ENCODE measurements at regions not wholly inside any gene's neighbourhood (a gene's known extent, or its start where the extent isn't known, plus 50 kb on each side); places are given as distances from the start of the nearest gene placed in this dataset.
A peak's percentile ranks its signal among the peaks of the same experiment; 100 is the strongest.
"Not testable (repeated sequence)": the region's sequence is repeated elsewhere in the genome, so short reads cannot be mapped to it uniquely, and the experiment has no call there.

- DNase-seq: no peak
These were observed 306.1 kb downstream of the ADAMTS20 start for GRCh38 chr12:43245947-43246346.

GRCh38 chr12:43241986-43242385 lies 310.0 kb downstream of the ADAMTS20 start:
- no peak for DNase-seq

- no peak for DNase-seq
These were observed 313.7 kb downstream of the ADAMTS20 start for GRCh38 chr12:43238281-43238680.

- no peak for DNase-seq
These were observed 314.6 kb downstream of the ADAMTS20 start for GRCh38 chr12:43237238-43237879.

GRCh38 chr12:43235721-43236120 lies 316.3 kb downstream of the ADAMTS20 start:
- no peak for DNase-seq

- DNase-seq: no peak
These were observed 318.1 kb downstream of the ADAMTS20 start for GRCh38 chr12:43233861-43234260.

- no peak for DNase-seq
These were observed 325.9 kb downstream of the ADAMTS20 start for GRCh38 chr12:43226151-43226550.

- DNase-seq: not testable (repeated sequence)
These were observed 327.7 kb downstream of the ADAMTS20 start for GRCh38 chr12:43224190-43224805.

GRCh38 chr12:43222796-43223195 lies 329.2 kb downstream of the ADAMTS20 start:
- no peak for DNase-seq

- DNase-seq: no peak
These were observed 330.8 kb downstream of the ADAMTS20 start for GRCh38 chr12:43221216-43221615.

GRCh38 chr12:43216490-43216889 lies 335.5 kb downstream of the ADAMTS20 start:
- DNase-seq: no peak

- DNase-seq: peak; percentile 32
These were observed 337.8 kb downstream of the ADAMTS20 start for GRCh38 chr12:43214166-43214565.

- DNase-seq: no peak
These were observed 338.4 kb downstream of the ADAMTS20 start for GRCh38 chr12:43213608-43214007.

GRCh38 chr12:43210485-43211192 lies 341.4 kb downstream of the ADAMTS20 start:
- no peak for DNase-seq

- DNase-seq: no peak
These were observed 343.4 kb downstream of the ADAMTS20 start for GRCh38 chr12:43208627-43209026.

- no peak for DNase-seq
These were observed 343.8 kb downstream of the ADAMTS20 start for GRCh38 chr12:43208221-43208620.

- no peak for DNase-seq
These were observed 345.6 kb downstream of the ADAMTS20 start for GRCh38 chr12:43206396-43206795.

- no peak for DNase-seq
These were observed 353.4 kb downstream of the ADAMTS20 start for GRCh38 chr12:43198608-43199007.

GRCh38 chr12:43196268-43196907 lies 355.6 kb downstream of the ADAMTS20 start:
- DNase-seq: no peak

- not testable (repeated sequence) for DNase-seq
These were observed 358.9 kb downstream of the ADAMTS20 start for GRCh38 chr12:43193096-43193495.

- not testable (repeated sequence) for DNase-seq
These were observed 359.6 kb downstream of the ADAMTS20 start for GRCh38 chr12:43192442-43192841.

- no peak for DNase-seq
These were observed 371.8 kb downstream of the ADAMTS20 start for GRCh38 chr12:43180242-43180641.

GRCh38 chr12:43179486-43179885 lies 372.5 kb downstream of the ADAMTS20 start:
- DNase-seq: no peak

GRCh38 chr12:43177276-43177675 lies 374.7 kb downstream of the ADAMTS20 start:
- DNase-seq: no peak

Data from retina (tissue), 1 donor.